Ramos (cell line): ENCODE measurements at regions not wholly inside any gene's neighbourhood (a gene's known extent, or its start where the extent isn't known, plus 50 kb on each side); places are given as distances from the start of the nearest gene placed in this dataset.

Experiments
- in situ Hi-C: fragments of 300-500 bp; cut with MboI; formaldehyde crosslinking; loops from one replicate; pipeline ENCODE4 v1.14.3; 2022; ENCODE audit warnings: low sequenced_read_pairs; ENCODE audit not compliant: unreplicated experiment

DNA sequence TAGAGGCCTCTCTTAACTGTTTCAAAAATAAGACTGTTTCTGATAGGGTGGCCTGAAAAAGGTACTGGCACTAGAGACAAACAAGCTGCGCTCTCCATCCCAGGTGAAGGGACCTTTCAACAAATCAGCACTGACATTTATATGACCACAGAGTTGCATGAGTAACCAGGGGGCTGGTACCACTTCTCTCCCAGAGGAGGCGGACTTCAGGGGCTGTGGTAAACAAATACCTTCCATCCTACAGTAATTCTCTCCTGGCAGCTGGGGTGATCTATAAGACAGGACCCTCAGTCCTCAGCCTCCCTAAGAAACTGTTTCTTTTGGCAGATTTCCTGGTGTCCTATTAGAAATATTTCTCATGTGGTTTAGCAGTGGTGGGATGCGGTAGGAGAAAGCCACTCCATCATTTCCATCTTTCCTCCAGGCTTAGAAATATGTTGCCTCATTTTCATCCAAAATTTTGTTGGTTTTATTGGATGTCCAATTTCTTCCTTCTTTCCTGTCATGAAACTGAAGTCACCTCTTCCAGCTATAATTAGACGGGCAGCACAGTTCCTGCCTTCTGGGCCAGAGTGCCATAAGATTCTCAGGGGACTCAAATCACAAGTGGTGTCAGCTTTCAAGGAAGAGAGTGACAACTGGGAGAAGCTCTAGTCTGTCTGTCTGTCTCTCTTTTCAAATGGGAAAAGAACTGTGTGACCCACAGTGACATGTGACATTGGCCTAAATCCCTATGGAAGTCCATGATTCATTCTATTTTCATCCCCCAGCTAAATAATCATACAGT lies 96.4 kb downstream of the CYRIA start:
- in situ Hi-C loops = no loop called here

- in situ Hi-C loops = no loop called here
These were observed 98.9 kb downstream of the CYRIA start for GRCh38 chr2:16566701-16567100.

GRCh38 chr2:16565481-16565880 lies 100.2 kb downstream of the CYRIA start:
- in situ Hi-C loops = no loop called here

DNA sequence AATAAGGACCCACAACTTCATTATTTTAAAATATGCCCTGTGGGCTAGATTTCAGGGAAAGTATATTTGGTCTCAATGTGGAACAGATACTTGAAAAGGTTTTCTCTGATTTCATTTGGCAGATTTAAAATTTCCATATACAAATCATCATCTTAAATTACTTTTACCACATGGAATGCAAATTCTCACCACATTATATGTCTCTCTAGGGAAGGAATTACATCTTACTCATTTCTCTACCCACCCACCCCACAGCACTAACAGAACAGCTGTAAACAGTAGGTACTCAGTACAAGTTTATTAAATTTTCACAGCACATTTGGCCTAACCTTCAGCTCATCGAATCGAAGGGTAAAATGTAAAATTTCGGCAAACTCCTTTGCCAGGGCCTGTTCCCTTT lies 104.0 kb downstream of the CYRIA start:
- in situ Hi-C loops = no loop called here

DNA sequence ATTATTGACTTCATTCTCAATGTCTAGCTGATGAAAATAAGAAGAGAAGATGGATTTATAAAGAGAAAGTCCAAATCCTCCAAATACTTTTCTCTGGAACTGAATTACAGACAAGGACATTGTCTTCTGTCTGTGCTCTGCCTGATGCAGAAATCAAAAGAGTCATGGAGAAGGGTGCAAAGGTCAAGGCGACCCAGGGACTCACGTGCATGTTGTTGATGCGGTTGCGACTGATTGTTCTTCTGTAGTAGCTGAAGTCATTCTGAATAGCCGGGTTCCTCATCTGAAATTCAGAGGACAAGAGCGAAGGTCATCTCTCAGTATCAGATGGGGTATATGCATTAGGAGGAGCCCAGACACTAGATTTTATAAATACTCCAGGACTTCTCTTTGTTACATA lies 104.4 kb downstream of the CYRIA start:
- in situ Hi-C loops = no loop called here

DNA sequence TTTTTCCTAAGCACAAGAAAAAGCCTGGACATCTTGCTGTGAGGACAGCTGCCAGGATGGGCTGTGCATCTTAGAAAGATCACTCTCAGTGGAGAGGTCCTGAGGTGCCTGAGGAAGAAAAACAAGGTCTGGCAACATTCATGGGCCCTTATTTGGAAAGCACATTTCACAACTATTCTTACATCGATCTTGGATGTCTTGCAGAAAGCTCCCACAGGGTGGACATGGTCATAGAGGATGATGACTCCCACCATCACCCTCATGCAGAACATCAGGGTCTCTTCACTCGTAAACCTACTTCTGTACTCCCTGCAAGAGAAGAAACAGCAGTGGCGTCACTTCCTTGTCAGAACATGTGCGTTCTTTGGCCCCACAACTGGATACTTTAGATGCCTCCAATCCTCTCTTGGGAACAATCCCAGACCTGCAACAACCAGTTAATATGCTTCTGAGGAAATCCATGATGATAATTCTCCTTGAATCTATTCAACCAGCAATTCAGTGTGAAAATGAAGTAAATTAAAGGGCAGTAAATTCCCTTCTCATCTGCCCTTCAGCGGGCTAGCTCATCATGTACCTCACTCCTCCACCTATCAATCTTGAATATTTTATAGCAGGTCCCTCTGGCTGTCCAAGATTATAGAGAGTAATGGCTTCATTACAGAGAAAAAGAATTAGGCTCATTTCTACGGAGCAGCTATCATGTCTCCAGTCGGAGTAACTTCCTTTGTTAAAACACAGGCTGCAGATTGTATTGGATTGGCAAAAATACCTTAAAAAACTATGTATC lies 106.2 kb downstream of the CYRIA start:
- in situ Hi-C loops = no loop called here

DNA sequence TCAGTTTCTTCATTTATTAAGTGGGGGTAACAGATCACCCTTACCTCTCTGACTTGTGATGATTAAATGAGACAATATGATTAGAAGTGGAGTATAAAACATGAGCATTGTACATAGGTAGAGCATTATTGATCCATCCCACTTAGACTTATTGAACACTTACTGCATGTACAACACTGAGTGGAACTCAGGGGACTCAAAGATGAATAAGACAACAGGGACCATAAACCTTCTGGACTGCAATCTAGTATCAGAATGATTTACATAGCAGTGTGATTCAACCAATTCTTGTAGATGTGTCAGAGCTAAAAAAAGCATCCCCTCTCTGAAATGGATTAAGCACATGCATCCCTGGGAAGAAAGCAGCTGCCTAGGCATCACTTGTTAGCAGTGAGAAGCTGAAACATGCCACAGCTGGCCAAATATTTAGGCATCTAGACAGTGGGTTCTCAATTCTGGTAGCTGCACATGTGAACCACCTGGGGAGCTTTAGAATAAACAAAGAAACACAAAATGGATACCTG lies 111.5 kb downstream of the CYRIA start:
- in situ Hi-C loops = no loop called here

- in situ Hi-C loops = no loop called here
These were observed 112.4 kb downstream of the CYRIA start for GRCh38 chr2:16553226-16553625.

- in situ Hi-C loops = no loop called here
These were observed 113.4 kb downstream of the CYRIA start for GRCh38 chr2:16552202-16552601.

DNA sequence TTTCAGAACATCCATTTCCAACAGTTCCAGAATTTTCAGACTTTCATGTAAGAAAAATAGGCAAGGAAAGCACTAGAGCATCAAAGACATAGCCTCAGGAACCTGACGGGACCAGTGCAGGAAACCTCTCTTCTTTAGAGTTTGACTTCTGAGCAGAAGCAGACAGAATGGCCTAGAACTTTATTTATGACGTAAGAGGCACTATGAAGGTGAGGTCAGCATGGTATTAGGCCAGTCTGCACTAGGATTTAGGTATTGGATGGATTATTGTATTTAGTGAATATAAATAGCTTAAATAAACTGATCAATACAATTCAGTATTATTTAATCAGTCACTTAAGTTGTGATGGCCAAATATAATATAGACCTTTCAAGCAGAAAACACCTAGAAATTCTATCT lies 117.6 kb downstream of the CYRIA start:
- in situ Hi-C loops = no loop called here

- in situ Hi-C loops = no loop called here
These were observed 119.4 kb downstream of the CYRIA start for GRCh38 chr2:16546128-16546754.

- in situ Hi-C loops = no loop called here
These were observed 126.9 kb downstream of the CYRIA start for GRCh38 chr2:16538707-16539106.

GRCh38 chr2:16537347-16537746 lies 128.3 kb downstream of the CYRIA start:
- in situ Hi-C loops = no loop called here

- in situ Hi-C loops = no loop called here
These were observed 139.4 kb downstream of the CYRIA start for GRCh38 chr2:16526193-16526592.

DNA sequence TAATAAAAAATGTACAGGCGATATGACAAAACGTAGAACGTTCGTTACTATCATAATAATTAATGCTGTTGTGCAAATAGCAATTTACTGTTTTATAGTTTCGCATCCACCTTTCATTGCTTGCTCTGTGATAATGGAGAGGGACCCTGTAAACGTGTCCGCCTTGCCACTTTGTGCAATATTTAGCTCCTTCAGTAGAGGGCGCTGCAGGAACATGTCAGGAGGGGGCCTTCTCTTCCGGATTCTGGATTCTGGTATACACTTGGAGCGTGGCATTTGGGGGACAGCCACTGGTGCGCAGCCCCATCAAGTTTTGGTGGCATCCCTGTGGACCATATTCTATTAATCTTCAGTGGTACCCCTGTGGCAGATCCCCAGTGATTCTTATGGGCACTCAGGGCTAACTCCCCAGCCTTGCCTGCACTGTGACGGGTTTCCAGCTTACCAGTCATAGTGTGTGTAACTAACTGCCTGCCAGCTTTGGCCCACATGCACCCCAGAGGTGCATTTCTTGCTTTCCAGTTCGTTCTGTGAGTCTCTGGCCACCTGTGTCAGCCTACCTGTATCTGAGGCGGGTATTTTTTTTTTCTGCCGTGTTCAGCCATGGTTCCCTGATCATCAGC lies 140.3 kb downstream of the CYRIA start:
- in situ Hi-C loops = no loop called here

GRCh38 chr2:16523711-16524110 lies 141.9 kb downstream of the CYRIA start:
- in situ Hi-C loops = no loop called here

DNA sequence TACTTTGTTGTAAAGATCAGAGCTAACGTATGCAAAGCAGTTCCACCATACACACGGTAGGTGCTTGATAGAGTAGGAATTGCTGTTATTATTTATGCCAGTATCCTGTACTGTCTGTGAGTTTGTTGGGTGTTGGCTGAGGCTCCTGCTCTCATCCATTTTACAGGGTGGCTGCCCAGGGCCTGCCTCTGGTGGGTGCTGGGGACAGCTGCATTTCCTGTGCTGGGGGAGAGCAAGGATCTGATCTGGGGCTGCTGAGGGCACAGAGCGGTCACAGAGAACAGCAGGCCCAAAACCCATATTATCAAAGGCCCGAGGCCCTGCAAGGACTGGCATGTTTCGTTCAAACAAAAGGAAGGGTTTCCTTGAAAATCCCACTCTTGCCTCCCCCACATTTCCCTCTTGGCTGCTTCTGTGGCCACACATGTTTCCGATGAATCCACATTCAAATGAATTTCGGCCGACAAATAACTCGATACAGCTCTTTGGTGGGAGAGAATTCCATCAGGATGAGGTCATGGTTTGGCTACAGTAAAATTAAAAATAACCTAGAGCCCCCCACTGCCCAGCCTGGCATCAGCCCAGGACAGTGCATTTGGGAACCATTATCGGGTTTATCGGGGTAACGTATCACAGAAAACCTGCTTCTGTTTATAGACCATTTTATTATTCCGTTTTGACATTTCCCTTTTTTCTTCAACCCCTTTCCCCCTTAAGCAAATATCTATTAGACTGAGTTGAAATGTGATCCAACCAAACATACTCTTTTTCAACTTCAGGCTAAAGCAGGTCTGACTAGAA lies 143.4 kb downstream of the CYRIA start:
- in situ Hi-C loops = no loop called here

DNA sequence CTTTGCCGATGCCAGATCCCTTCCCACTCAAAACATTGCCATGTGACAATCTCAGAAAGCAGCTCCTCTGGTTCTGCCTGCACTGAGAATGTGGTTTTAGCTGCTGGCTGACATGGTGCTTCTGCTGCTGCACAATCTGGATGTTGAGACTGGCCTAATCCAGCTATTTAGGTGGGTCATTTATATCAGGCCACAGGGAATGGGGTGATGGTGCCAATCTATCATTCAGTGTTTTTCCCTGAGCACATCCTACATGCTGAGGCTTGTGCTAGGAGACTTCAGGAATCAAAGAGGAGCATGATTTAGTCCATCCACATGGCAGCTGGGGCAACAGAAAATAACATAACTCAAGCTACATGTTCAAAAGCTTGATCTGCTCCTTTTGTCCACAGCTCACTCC lies 144.7 kb downstream of the CYRIA start:
- in situ Hi-C loops = no loop called here

DNA sequence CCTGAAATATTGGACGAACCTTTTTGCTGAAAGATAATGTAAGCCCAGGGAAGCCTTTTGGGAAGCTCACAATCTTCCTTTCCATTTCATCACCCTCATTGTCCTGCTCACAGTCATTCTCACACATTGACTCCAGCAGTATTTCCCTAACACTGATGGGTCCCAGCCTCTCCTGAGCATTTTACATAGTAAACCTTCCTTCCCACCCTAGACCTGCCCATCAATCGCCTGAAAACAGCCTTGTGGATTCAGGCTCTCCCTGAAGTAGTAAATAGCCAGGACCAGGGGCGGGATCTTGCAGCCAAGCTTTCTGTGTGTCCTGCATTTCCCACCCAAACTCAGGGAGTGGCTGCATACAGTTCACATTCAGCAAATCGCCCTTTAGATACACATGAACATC lies 149.9 kb downstream of the CYRIA start:
- in situ Hi-C loops = no loop called here

GRCh38 chr2:16513626-16514025 lies 152.0 kb downstream of the CYRIA start:
- in situ Hi-C loops = no loop called here
